GM21825 (cell line): ENCODE measurements at regions not wholly inside any gene's neighbourhood (a gene's known extent, or its start where the extent isn't known, plus 50 kb on each side); places are given as distances from the start of the nearest gene placed in this dataset.

ENCODE experiments used
- ATAC-seq: cut with Tn5 transposase; IDR thresholded peaks from one replicate; pipeline ENCODE4 v1.9.1; 2021; ENCODE audit warnings: mild to moderate bottlenecking, moderate library complexity; ENCODE audit not compliant: unreplicated experiment

- no peak for ATAC-seq
Observed at GRCh38 chr7:68984306-68984705, 614.0 kb upstream of the AUTS2 start.

GRCh38 chr7:68994841-68995240 lies 603.4 kb upstream of the AUTS2 start:
- no peak for ATAC-seq

DNA sequence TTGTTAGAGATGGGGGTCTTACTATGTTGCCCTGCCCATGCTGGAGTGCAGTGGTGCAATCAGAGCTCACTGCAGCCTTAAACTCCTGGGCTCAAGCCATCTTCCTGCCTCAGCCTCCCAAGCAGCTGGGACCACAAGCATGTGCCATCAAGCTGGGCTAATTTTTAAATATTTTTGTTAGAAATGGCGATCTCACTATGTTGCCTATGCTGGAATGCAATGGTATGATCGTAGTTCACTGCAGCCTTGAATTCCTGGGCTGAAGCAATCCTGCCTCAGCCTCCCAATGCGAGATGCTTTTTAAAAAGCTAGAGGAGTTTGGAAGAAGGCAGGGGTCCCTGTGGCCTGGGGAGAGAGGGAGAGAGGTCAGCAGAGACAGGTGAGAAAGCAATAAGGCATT lies 600.1 kb upstream of the AUTS2 start:
- no peak for ATAC-seq

GRCh38 chr7:69002416-69002815 lies 595.9 kb upstream of the AUTS2 start:
- no peak for ATAC-seq

GRCh38 chr7:69012149-69012548 lies 586.1 kb upstream of the AUTS2 start:
- no peak for ATAC-seq

DNA sequence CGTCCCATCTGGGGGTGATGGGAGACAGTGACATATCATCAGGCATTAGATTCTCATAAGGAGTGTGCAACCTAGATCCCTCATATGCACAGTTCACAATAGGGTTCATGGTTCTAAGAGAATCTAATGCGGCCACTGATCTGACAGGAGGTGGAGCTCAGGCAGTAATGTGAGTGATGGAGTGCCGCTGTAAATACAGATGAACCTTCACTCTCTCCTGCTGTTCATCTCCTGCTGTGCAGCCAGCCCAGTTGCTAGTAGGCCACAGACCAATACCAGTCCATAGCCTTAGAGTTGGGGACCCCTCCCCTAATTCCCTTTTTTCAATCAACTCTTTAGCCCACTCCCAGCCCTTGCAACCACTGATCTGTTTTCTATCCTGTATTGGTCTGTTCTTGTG lies 581.1 kb upstream of the AUTS2 start:
- no peak for ATAC-seq

DNA sequence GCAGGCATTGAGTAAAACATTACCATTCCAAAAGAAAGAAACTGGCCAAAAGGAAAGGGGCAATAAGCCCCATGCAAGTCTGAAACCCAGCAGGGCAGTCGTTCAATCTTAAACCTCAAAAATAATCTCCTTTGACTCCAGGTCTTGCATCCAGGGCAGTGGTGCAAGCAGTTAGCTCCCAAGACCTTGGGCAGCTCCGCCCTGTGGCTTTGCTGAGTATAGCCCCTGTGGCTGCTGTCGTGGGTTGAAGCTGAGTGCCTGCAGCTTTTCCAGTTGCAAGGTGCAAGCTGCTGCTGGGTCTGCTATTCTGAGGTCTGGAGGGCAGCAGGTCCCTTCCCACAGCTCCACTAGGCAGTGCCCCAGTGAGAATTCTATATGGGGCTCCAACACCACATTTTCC lies 580.1 kb upstream of the AUTS2 start:
- ATAC-seq = no peak

DNA sequence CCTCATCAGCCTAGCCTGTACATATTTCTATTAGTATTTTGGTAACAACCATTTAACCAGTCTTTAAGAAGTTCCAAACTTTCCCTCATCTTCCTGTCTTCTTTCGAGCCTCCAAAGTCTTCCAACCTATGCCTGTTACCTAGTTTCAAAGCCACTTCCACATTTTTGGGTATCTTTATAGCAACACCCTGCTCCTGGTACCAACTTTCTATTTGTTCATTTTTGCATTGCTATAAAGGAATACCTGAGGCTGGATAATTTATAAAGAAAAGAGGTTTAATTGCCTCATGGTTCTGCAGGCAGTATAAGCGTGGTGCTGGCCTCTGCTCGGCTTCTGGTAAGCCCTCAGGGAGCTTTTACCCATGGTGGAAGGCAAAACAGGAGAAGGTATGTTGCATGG lies 578.8 kb upstream of the AUTS2 start:
- no peak for ATAC-seq

DNA sequence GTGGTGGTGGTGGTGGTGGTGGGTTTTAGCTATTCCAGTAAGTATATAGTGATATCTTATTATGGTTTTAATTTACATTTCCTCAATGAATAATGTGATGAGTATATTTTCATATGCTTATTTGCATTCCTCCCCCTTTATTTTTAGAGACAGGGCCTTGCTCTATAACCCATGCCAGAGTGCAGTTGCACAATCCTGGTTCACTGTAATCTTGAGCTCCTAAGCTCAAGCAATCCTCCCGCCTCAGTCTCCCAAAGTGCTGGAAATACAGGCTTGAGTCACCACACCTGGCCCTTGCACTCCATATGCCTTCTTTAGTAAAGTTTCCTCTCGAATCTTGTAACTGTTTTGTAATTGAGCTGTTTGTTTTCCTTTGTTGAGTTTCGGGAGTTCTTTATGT lies 577.7 kb upstream of the AUTS2 start:
- ATAC-seq = no peak

DNA sequence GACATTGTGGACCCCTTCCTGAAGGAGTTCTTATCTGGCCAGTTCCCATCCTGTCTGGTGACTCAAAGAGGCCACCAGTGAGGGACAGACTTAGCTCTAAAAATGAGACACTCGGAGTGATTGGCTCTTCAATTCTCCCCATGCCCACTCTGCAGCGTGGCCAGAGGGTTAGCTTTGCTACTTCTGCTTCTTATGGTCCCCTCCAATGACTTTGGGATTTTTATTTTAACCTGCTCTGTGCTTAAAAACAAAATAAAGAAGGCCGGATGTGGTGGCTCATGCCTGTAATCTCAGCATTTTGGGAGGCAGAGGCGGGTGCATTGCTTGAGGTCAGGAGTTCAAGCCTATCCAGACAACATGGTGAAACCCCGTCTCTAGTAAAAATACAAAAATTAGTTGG lies 573.0 kb upstream of the AUTS2 start:
- ATAC-seq = no peak

GRCh38 chr7:69032848-69033247 lies 565.4 kb upstream of the AUTS2 start:
- ATAC-seq = no peak

- no peak for ATAC-seq
Observed at GRCh38 chr7:69035826-69036225, 562.4 kb upstream of the AUTS2 start.

DNA sequence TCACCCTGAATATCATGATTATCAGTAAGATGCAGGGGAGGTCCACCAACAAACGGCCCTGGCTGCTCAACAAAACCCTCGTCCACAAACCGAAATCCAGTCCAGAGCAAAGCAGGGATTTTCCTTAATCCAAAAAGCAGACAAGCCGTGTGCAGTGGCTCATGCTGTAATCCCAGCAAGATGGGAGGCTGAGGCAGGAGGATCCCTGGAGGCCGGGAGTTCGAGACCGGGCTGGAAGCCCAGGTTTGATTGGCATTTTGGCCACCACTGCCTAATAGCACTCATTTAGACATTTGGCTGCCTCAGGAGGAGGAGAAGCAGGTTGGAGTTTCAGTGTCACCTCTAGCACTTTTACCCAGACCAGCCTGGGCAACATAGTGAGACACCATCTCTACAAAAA lies 562.0 kb upstream of the AUTS2 start:
- no peak for ATAC-seq

GRCh38 chr7:69038915-69039314 lies 559.4 kb upstream of the AUTS2 start:
- no peak for ATAC-seq

DNA sequence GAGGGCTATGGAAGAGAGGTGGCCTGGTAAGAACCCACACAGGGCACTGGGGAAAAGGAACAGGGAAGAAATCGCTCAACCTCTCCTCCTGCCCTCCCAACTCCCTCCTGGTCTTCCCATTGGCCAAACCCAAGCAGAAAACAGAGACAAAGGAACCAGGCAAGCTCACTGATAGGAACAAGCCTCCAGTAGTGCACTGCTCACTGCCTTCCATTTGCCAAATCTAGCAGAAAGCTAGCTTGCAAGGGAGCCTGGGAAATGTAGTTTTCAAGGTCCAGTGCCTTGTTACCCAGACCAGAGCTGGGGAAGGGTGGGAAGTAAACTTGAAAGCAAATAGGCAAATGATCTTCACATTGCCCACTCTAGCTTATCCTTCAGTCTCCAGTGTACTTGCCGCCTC lies 556.1 kb upstream of the AUTS2 start:
- no peak for ATAC-seq

- ATAC-seq = no peak
Observed at GRCh38 chr7:69047151-69047754, 551.0 kb upstream of the AUTS2 start.

DNA sequence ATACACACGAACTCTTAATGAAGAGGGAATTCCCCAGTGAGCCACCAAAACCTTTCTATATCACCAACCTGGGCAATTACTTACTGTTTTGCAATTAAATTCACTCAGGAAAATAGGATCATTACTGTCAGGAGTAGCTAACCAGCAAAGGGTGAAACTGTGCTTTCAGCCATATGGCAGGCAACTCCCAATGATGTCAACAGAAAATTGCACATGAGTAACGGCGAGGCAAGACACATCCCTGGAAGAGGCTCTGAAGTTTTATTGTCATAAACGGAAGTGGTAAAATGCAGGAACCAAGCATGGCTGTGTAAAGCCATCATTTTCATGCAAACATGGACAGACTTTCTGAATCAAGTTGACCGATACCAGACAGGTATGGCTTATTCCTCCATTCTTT lies 548.9 kb upstream of the AUTS2 start:
- no peak for ATAC-seq

DNA sequence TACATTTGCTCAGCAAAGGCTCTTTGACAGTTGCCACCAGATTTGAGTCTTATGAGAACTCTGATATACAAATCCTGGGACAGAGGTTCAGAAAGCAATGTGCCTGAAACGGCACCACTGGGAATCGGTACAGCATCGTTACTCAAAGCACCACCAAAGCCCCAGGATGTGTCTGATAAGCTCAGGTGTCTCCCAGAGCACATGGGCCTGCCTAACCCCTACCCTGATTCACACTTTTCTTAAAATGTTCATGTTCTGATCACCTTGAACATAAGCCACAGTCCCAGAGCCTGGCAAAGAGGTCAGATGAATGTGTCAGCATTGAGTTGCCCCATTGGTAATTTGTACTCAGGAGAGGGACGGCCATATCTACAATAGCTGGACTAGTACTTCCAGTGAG lies 545.8 kb upstream of the AUTS2 start:
- ATAC-seq = no peak

GRCh38 chr7:69060516-69060915 lies 537.8 kb upstream of the AUTS2 start:
- no peak for ATAC-seq

- no peak for ATAC-seq
Observed at GRCh38 chr7:69062020-69062765, 536.1 kb upstream of the AUTS2 start.

GRCh38 chr7:69067397-69067796 lies 530.9 kb upstream of the AUTS2 start:
- ATAC-seq = no peak

DNA sequence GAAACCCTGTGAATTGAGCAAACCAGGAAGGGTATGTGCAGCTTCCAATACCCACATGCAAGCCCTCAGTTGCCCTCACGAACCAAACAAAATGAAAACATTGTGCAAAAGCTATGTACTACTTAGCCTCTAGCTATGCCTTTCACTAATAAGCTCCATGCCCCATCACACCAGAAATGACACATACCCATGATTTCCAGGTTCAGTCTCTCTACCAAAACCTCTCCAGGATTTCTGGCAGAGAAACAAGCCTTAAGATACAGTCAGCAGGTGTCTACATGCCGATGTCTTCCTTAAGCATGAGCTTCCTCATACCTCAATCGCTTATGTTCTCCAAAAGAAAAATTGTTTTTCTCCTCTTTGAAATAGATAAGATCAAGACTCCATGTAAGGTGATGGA lies 527.8 kb upstream of the AUTS2 start:
- ATAC-seq = no peak

DNA sequence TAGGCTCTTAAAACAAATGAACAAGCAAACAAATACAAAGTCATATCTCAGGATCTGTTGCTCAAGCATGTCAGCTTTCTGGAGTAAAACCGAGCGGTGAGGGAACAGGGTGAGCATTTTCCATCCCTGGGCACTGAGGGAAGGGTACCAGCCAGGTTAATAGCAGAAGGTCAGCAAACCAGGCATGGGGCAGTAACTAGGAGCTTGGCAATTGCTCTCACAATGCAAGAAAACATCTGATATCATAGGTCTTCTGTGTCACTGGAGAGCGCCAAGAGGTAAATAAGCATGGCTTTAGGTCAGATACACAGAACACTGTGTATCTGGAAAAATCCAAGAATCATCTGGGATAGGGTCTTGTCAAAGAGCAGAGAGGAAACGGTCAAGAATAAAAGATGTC lies 521.7 kb upstream of the AUTS2 start:
- no peak for ATAC-seq
